Eye (tissue), 1 donor: ENCODE measurements at regions not wholly inside any gene's neighbourhood (a gene's known extent, or its start where the extent isn't known, plus 50 kb on each side); places are given as distances from the start of the nearest gene placed in this dataset.
A peak's percentile ranks its signal among the peaks of the same experiment; 100 is the strongest.

Source experiments
- DNase-seq: peaks from one replicate; pipeline ENCODE4 v3.0.0-alpha.2; 2015

DNA sequence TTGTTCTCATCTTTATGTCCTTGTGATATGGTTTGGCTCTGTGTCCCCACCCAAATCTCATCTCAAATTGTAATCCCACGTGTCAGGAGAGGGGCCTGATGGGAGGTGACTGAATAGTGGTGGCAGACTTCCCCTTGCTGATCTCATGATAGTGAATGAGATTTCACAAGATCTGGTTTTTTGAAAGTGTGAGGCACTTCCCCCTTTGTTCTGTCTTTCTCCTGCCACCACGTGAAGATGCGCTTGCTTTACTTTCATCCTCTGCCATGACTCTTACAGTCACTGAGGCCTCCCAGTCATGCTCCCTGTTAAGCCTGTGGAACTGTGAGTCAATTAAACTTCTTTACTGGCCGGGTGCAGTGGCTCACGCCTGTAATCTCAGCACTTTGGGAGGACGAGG lies 161.0 kb downstream of the HERPUD2 start:
- no peak for DNase-seq

DNA sequence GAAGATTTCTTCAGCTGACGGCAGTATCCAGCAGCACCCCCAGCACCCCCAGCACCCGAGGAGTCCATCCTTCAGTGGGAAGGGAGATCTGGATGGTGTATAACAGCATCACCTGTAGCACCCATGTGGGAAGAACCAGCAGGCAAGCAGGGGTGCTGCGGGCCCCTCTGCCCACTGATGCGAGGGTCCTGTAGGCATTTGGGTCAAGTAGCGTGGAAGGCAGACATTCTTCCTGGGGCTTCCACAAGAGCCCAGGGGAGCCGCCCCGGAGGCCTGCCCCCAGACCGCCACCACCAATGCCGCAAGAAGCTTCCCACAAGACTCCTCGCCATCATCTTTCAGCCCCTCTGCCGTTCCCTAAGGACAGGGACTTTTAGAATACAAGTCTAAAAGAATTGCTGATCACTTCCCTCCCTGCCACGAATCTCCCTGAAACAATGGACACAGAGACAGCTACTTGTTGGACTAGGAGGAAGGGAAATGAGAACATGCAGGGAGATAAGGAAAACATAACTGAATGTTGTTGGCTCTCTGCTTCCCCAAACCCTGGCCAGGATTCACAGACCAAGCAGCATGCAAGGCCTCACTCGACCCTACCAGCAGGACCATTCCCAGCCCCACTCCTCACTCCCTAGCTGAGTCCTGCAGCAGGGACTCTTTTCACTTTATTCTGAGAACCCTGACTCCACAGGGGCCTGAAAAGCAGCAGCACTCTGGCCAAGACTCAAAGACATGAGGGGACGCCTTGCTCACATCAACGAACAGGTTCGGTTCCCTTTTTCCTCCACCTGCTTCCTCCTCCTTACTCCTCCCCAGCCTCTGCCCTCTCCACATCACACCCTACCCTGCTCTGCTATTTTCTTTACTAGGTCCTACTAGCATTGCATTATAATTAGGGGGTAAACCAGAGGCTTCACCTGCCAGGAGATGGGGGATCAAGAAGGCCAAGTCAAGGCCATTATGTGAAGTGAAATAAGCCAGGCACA lies 164.5 kb downstream of the HERPUD2 start:
- DNase-seq = no peak

DNA sequence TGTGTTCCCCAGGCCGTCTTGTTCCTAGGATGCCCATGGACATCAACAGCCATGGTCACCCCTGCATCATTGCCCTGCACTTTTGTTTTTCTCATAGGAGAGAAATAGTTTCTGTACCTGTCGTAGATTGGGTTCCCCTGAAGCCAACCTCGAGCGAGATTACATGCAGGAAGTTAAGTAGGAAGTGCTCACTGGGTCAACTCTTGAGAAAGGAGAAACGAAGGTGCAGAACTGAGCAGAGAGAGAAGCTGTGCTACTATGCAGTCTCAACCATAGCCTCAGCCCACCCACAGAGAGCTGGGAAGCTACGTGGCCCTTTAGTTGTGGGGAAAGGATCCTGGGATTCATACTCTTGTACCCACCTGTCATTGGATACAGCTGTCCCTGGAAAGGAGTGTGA lies 165.2 kb downstream of the HERPUD2 start:
- no peak for DNase-seq

DNA sequence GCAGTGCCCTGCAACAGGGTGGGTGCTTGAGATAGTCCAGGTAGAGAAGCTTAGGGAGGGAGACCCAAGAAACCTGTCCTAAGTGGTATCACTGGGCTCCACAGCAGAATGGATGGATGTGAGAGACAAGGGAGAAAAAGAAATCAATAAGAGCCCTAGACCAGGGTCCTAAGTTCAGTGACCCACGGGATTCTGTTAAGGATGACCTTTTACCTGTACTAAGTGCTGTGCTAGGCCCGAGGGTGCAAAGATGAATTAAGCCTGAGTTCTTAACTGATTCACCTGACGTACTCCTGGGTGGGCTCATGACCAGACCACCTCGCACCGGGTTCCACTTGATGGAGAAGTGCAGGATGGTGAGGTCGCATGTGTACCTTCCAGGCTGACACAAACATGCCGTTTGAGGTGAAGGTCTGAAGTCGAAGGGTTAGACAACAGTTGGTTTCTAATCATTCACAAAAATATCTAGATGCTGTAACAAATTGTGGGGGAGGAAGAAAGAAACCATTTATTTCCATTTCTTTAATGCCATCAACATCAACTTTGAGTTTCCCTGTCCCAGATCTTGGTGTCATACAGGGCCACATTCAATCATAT lies 166.5 kb downstream of the HERPUD2 start:
- DNase-seq = no peak

DNA sequence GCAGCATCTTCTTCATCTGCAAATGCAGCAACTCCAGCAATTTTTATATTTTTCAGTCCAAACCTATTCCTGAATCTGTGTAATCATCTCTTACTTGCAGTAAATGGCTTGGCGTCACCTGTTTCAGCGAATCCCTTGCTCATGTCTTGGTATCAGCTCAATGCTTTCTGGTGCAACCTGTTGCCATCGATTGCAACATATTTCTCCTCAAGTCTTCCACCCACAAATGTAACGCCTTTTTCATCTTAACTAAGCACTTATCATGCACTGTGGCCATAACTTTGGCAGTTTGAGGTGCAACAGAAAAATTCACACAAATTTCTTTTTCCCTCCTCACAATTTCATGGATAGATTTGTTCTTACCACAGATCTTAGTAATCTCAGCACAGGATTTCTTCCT lies 168.3 kb downstream of the HERPUD2 start:
- no peak for DNase-seq

DNA sequence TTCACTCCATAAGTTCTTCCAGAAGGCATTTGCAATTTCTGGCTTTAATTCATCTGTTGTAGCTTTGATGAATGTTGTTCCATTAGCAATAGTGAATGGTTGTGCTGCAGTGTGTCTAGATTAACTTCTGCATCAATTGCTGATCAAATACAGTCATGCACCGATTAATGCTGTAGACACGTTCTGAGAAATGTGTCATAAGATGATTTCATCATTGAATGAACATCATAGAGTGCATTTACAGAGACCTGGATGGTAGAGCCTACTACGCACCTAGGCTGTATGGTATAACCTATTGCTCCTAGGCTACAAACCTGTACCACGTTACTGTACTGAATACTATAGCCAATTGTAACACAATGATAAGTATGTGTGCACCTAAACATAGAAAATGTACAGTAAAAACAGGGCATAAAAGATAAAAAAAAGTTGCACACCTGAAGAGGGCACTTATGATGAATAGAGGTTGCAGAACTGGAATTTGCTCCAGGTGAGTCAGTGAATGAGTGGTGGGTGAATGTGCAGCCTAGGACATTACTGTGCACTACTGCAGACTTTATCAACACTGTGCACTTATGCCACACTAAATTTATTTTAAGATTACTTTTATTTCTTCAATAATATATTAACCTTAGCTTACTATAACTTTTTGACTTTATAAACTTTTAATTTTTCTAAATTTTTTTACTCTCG lies 170.7 kb downstream of the HERPUD2 start:
- DNase-seq = no peak

DNA sequence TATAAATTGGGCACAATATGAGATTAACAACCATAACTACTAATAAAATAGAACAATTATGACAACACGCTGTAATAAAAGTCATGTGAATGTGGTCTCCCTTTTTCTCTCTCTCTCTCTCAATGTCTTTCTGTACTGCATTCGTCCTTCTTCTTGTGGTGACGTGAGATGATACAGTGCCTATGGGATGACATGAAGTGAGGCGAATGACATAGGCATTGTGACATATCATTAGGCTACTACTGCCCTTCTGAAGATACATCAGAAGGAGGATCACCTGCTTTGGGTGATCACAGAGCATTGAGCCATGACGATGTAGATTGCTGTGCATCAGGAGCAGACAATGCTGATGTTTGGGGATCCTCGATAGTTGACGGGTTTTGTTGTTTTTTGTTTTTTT lies 171.6 kb downstream of the HERPUD2 start:
- DNase-seq = no peak

DNA sequence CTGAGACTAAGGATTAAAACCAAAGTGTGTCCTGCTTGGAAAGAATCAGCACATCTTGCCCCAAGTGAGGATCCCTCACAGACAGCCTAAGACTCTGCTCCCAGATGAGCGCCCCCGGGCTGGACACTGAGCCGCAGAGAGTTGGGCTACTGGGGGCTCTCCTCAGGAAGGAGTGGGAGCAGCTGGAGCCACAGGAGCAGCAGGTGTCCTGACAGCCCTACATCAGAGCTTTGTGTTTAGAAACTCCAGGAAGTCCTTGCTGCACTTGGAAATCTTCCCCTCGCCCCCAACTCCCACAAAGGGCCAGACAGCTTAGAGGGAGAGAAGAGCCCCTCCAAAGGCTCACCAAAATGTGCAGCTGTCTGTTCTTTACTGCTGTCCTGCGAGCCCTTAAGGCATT lies 172.2 kb downstream of the HERPUD2 start:
- no peak for DNase-seq

DNA sequence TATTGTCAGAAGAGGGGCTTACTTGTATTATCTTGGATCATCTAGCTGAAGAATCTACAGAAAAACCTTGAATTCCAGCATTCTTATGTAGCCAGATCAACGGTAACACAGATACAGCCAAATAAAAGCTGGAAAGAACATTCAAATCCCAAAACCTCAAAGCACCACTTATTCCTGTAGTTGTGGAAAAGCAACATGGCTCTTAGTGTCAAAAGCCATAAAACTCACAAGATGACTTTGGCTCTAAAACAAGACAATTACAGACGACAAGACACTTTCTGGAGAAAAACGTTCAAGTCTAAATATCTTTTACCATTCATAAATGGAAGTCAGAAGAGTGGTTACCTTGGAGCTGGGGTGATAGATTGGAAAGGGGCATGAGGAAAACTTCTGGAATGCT lies 173.0 kb downstream of the HERPUD2 start:
- DNase-seq = no peak

DNA sequence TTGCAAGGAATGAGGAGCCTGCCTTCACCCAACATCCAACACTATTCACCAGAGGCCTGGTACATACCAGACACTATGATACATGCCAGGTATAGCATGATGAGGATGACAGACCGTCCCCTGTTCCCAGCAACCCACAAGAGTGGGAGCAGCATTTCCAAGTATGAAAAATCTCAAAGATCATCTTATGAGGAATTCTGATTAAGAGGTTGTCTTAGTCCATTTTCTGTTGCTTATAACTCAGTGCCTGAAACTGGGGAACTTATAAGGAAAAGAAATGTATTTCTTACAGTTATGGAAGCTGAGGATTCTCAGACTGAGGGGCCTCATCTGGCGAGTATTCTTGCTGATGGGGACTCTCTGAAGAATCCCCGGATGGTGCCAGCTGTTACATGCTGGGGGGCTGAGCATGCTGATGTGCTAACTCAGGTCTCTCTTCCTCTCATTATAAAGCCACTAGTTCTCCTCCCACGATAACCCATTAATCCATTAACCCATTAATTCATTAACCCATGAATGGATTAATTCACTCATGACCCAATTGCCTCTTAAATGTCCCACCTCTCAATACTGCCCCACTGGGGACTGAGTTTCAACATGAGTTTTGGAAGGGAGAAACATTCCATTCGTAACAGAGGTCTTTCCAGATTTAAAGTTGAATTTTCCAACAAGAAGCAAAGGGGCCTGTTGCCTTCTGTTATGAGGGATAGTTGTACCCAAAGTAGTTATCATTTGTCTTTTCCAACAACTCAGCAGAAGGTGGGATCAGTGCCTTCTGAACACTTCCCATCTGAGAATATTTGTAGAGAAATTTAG lies 173.9 kb downstream of the HERPUD2 start:
- DNase-seq = no peak

DNA sequence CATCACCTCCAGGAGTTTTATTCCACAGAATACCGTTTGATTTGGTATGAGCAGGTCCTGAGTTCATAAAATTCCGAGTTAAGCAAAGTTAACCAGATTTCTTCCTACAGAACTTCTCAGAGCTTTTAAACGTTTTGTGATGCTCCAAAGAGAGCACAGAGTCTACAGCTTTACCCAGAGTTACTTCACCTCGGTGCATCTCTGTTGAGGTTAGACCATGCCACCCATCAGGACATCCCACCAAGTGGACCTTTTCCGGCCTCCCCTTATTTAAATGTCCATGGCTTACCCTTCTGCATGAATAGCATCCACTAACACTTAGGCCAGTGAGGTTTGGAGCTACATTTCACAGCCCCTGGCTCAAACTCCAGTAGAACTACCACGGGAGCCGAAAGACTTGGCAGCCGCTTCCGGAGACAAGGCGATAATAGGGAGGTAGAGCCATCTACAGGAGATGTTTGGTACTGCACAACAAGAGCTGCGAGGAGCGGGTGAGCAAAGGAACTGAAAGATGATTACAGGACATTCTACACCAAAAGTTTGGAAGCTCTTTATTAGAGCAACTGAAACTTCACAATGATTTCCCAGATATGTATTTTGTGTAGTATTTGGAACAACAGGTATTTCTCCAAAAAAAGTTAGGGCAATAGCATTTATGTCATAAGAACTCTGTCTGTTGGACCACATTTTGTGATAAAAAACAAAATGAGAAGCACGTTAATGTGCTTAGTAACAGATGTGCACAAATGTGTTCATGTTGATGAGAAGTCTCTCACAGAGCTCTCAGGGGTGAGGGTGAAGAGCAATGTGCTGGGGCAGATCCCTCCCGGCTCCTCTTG lies 174.7 kb downstream of the HERPUD2 start:
- peak; percentile 96 for DNase-seq

DNA sequence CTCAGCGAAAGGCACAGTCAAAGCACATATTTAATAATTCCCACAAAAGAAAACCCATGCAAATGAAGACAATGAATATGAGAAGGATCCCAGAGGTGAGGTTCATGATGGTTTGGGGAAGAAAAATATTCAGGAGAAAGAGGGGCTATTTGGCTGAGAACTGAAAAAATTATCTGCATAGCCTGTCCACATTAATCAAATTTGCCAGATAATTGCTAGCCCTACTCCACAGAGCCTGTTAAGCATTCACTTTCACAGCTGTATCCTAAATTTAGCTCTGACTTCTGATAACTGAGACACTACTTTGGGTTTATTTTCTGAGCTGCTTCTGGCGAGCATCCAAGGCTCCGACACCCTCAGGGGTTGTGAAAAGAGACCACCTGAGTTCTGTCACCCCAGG lies 176.2 kb downstream of the HERPUD2 start:
- no peak for DNase-seq

DNA sequence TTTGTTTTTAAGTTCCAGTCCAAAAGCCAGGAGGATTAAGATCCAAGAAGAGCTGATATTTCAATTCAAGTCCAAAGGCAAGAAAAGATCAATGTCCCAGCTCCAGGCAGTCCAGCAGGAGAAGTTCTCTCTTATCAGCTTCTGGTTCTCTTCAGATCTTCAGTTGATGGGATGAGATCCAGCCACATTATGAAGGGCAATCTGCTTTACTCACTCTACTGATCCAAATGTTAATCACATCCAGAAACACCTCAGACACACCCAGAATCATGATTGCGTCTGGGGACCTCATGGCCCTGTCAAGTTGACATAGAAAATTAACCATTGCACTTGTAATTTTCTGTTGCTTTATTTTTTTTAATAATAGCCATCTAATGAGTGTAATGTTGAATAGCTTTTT lies 178.4 kb downstream of the HERPUD2 start:
- no peak for DNase-seq

DNA sequence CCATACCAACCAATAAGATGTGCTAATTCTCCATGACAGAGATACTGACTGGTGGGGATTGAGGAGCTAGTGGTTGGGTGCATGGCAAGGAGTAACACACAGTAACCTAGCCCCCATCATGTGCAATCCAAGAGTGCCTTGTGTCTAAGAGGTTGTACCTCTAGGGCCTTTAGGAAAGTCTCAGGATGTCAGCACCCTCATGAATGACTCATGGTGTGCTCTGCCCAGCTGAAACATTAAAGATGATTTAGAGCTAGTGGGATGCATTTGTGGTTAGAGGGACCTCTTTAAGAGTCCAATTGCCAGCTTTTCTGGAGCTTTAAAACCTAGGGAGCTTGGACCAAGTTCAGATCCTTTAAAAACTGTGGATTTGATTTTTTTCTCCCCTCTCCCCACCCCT lies 181.1 kb downstream of the HERPUD2 start:
- no peak for DNase-seq

DNA sequence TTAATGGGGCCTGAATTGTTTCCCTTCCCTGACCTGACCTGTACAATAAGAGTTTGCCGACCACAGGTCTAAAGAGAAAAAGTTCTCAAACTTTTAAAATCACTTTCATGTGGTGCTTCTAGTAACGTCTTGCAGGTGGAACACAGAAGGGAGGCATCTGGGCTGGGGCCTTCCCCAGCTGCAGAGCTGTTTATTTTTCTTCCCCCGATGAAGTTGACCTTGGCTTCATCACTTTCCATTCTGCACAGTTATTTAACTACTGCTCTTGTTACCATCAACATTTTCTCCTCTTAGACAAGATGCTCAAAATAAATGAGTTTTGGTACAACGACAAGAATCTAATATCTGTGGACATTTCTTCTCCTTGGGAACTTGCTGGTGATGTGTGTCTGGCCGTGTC lies 181.7 kb downstream of the HERPUD2 start:
- DNase-seq = no peak

DNA sequence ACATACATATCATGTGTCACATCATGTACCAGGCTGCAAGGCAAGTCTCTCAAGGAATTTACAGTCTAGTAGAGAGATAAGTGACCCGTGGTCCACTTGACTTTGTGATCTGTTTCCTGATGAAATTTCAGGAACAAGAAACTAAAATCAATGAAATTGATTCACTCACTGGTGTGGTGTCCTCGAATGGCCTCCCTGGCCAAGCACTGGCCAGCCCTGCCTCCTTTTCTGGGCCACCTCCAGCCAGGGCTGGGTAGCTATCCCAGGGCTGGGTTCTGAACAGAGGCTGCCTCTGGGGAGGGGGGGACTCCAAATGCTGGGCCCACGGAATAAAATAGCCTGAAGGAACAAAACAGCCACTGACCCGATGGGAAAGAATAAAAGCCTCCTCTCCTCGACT lies 182.2 kb downstream of the HERPUD2 start:
- no peak for DNase-seq

DNA sequence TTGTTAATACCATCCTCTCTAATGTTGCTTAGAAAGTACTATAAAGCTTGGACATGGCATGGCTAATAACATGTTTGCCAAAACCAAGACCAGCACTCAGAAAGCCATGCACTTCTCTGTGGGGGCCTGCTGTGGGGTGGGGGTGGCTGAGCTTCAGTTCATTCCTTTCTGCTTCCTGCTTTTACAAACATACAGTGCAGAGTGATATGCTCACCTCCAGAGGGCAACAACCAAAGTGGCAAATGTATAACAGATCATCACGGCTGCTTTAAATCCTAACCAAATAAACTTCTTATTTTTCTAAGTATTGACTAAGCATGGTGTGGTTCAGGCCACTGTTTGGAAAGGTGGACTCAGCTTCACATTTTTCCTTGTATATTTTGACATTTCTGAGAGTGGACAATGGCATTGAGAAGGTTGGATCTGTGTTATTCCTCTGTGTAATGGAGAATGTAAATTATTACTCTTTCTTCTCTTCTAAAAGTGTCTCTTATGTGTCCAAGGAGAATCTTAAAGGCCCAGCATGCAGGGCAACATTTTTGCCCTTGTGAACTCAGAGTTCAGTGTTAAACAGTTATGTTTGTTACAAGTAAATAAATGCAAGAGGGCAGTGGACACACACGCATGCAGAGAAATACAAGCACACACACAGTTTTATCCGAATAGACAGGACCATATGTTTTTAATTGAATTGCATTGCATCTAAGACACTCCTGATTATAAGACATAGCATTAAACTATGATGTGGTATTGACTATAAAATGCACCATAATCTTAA lies 186.1 kb downstream of the HERPUD2 start:
- no peak for DNase-seq

DNA sequence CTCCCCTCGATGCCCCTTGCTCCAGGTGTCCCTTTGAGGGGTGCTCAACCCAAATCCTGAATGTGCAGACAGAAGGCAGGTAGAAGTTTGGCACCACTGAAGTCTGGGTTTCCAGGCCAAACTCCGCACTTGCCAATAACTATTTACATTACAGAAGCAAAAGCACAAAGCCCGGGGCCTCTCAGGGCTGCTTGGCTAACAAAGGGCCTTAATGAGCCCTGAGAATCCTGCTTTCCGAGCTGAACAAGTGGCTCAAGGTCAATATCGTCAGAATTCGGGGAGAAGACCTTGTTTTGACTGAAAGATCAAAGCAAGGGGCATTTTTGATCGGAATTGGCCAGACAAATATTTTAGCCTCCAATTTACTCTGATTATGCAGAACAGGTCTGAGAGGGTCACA lies 189.9 kb downstream of the HERPUD2 start:
- DNase-seq = peak; percentile 88

DNA sequence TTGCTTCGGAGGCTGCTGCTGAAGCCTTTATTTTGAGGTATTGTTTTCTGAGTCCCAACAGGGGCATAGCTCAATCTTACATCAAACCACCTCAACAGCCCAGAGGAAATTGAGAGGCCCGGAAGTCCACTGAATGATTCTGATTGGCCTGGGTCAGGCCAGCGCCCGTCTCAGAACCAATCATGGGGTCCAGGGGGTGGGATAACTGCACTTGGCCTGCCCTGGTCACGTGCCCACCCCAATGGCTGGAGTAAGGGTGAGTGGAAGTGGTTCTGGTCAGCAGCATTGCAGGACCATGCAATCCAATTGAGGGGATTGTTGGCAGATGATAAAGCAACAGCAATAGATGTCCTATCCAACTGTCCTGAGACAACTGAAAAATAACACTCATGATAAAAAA lies 190.6 kb downstream of the HERPUD2 start:
- DNase-seq = no peak

DNA sequence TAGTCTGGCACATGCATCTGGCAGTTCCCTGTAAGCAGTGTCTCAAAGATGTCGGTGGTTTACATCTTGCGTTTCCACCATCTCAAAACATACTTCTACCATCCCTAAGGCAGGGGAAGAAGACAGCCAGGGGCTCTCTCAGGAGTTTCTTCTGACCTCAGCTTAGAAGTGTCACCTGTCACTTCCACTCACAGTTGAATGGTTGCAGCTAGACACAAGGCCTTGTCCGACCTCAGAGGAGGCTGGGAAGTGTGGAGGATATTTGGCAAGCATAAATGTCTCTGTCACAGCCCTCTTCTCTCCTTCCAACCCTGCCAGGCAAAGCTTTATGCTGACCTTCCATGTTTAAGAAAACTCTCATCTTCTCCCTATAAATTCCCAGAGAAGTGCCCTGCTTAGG lies 193.3 kb downstream of the HERPUD2 start:
- peak; percentile 61 for DNase-seq

DNA sequence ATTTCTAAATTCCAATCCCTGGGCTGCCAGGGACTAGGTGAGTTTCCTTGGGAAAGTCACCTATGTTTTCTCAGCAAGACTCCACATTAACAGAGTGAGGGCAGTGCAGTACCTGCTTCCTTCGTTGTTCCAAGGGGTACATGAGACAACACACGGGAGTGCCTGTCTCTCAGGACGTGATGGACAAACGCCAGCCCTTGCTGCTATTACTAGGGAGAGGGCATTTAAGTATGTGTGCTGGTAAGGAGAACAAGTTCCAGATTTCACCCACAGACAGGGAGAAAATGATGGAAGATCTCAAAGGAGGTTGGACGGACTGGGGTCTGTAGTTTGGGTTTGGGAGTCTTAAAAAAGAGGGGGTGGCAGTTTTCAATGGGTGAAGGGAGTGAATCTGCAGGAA lies 195.7 kb downstream of the HERPUD2 start:
- DNase-seq = no peak
